ENCODE measurements at regions not wholly inside any gene's neighbourhood (a gene's known extent, or its start where the extent isn't known, plus 50 kb on each side); places are given as distances from the start of the nearest gene placed in this dataset.
"Not testable (repeated sequence)": the region's sequence is repeated elsewhere in the genome, so short reads cannot be mapped to it uniquely, and the experiment has no call there.

DNA sequence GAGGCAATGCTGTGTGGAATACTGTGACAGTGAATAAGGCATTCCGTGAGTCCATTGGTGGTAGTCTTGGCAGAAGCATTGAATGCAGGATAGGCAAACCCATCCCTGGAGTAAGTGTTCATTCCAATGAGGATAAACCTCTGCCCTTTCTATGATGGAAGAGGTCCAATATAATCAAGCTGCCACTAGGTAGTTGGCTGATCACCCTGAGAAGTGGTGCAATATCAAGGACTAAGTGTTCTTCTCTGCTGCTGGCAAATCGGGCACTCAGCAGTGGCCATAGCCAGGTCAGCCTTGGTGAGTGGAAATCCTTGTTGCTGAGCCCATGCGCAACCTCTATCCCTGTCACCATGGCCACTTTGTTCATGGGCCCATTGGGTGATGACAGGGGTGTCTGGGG, 70.1 kb downstream of the FBXO4 start:
- no peak for DNase-seq

DNA sequence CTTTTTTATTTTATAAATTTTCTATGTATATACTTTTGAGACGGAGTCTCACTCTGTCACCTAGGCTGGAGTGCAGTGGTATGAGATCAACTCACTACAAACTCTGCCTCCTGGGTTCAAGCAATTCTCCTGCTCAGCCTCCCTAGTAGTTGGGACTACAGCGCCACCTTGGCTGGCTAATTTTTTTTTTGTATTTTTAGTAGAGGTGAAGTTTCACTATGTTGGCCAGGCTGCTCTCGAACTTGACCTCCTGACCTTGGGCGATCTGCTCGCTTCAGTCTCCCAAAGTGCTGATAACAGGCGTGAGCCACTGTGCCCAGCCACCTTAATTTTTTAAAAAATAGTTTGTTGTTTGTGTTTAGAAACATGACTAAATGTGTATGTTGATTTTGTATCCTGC, 76.6 kb downstream of the FBXO4 start:
- DNase-seq: no peak

DNA sequence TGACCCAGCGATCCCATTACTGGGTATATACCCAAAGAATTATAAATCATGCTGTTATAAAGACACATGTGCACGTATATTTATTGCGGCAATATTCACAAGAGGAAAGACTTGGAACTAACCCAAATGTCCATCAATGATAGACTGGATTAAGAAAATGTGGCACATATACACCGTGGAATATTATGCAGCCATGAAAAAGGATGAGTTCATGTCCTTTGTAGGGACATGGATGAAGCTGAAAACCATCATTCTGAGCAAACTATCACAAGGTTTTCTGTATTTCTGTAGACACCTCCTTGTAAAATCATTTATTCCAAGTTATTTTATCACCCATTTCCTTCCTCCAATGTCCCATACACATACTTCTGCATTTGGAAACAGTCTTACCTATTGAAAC, 78.8 kb downstream of the FBXO4 start:
- not testable (repeated sequence) for DNase-seq

DNA sequence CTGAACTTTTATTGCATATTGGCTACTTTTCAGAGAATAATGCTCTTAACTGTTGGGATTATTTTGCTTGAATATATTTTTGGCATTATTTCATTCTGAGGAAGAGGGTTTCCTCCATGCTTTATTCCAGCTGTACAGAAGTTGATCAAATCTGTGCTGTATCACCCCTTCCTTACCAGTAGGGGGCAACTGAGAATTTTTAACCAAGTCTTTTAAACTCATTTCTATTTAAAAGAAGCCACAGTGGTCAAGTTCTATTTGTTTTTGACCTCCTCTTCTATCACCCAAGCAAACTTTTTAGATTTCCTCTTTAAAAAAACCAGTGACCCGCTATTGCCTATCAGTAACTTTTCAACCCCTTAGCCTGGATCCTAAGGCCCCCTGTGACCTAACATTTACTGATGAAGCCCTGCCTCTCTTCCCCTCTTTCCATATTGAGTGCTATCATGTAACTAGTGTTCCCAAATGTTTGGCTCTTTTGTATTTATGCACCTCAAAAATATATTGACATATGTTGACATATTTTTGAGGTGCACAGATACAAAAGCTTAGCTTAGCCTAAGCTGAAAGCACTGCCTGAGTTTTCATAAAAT, 80.6 kb downstream of the FBXO4 start:
- no peak for DNase-seq

DNA sequence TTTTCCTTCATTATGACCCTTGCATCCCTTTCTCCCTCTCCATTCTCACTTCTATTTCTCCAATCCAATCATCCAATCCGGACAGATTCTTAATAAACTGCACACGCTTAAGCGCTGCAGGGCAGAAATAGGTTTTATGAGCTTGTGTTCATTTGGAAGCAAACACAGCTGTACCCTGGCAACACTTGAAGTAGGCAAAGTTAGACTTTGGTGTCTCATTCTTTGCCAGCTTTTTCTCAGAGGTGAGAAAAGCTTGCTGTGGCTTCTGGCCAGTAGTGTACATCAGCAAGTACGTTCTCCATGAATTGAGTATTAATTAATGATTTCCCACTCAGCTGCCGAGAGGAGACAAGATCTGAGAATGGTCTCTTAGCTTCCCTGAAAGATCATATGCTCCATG, 88.5 kb downstream of the FBXO4 start:
- no peak for DNase-seq

DNA sequence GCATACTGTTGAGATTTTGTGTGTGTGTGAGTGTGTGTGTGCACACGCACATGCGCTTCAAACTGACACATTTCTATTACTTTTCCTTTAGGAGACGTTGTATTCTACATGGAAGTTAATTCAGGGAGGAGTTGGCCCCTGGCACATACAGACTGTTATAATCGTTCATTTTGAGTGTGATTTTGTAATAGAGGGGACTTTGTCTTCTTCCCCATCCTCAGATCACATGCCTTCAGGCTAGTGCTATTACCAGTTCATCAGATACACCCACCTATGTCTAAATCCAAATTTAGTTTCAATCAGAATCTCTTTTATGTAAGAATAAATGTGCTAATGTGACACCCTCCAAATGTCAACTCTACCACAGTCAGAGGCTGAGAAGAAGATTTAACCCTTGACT, 90.2 kb downstream of the FBXO4 start:
- DNase-seq: no peak

DNA sequence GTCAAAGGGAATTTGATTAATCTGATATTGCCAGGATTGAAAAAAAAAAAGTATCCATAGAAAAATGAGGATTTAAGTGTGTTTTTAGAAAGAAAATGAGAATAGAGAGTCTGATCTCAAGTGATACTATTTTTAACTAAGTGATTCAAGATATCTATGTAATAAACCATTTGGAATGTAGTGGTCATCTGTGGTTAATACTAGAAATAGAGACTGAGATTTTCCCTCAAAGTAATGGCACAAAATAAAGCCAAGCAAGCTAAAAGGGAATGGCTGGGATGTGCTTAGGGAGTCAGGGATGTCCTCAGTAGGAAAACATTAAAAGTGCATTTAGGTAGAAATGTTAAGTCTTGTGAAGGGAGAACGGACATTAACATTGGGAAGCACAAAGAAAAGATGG, 90.6 kb downstream of the FBXO4 start:
- no peak for DNase-seq

DNA sequence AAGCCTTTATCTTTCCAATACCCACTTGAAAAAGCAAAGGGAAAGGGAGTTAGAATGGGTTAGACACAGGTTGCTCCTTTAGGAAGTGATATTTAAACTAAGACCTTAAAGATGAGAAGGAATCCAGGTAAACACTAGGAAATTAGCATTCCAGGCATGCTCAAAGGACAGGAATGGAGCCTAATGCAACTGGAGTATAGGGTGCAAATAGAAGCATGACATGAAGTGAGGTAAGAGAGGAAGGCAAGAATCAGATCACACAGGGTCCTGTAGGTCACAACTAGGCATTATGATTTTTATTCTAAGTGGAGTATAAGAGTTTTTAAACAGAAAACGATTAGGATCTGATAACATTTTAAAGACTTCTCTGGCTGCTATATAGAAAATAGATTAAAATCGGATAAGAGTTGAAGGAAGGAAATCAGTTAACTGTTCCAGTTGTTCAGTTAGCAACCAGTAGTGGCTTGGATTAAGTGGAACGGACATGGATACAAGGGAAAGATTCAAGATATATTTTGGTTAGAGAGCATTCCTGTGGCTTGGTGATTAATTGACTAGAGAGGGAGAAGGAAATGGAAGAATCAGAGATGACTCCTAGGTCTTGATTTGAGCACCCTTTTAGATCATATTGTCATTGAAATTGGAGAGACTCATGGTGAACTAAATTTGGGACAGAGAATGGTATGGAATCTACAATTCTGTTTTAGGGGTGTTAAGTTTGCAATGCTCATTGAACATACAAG, 95.9 kb downstream of the FBXO4 start:
- no peak for DNase-seq

DNA sequence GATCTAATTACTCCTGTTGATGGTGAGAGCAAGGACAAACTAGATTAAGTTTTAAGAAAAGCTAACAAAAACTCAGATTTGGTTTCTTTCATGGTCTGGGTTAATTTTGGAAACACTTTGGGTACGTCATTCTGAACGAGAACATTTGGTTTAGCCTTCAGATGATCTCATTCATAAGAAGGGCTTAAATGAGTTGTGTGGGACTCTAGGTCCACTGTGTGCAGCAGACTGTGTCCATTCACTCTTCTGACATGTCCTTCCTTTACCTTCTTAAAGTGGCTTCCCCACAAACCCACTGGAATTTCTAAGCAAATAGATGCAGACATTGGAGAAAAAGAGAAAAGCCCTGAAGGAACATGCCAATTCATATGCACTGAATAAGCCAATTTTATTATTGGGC, 96.8 kb downstream of the FBXO4 start:
- DNase-seq: no peak

DNA sequence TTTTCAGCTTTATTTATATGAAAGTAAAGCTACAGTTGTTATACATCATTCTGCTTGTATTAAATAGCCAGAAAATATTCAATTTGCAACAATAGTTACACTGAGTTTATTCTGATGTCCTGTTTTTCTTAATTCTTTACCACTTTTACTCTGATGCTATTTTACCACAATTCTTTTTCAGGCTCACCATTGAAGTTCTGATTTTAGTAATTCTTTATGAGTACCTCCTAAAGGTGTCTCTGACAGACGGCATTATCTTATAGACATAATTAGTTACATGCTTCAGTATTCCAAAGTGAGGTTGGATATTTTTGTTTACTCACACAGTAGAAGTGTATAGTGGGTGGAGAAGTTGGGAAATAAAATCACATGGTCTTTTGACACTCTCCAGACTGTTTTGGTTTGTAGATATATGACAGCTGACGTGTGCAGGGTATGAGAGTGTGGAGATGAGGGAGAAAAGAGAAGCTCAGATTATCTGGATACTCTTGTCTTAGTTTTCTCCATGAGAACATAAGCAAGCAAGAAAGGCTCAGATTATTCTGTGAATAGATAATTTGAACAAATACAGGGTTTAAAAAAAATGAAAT, 97.4 kb downstream of the FBXO4 start:
- no peak for DNase-seq

DNA sequence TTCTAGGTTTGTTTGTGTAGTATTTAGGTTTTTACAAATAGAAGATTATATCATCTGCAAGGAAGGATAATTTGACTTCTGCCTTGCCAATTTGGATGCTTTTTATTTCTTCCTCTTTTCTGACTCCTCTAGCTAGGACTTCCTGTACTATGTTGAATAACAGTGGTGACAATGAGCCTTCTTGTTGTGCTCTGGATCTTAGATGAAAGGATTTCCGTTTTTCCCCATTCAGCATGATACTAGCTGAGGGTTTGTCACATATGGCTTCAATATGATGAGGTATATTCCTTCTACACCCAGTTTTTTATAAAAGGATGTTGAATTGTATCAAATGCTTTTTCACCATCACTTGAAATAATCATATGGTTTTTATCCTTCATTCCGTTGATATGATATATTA, 101.4 kb downstream of the FBXO4 start:
- no peak for DNase-seq

DNA sequence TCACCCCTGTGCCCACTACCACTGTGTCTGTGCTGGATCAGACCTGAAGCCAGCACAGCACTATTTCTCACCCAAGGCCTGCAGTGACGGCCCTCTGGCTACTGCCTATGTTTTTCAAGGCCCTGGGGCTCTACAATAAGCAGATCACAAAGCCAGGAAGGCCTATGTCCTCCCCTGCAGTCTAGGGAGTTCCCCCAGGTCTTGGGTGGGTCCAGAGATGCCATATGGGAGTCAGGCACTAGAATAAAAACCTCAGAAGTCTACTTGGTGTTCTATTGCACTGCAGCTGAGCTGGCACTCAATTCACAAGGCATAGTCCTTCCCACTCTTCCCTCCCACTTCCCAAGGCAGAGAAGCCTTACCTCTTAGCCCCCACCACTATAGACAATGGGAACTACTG, 107.1 kb downstream of the FBXO4 start:
- no peak for DNase-seq

DNA sequence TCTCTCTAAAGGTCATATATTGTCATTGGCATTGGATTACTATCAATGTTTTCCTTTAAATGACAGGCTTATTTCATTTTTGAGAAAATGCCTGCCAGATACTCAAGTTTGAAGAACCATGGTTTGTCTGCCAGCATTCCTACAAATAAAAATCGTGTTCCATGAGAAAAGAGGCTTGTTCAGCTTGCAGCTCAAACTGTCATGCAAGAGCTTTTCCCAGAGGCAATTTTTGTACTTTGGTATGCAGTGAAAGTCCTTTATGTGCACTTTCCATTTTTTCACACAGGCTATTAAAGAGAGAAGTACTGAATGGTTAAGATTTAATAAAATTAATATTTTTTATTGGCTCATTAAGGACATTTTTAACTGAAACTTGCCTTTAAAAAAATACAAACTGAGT, 110.4 kb downstream of the FBXO4 start:
- no peak for DNase-seq

DNA sequence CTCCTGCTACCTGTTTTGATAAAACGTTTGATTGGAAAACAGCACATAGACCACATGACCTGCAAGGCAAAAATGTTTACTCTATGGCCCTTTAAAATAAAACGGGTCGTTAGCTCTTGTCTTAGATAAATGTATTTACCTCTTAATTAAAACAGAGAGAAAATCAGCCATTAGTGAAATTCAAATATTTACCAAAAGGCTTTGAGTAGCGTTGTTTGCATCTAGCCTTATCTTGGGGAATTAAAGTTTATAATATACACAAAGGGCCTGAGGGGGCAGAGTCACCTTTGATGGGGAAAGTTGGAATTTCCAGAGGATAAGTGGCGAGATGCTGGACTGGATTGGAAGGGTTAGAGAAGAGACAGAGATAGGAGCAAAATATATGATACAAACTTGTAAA, 111.3 kb downstream of the FBXO4 start:
- no peak for DNase-seq

DNA sequence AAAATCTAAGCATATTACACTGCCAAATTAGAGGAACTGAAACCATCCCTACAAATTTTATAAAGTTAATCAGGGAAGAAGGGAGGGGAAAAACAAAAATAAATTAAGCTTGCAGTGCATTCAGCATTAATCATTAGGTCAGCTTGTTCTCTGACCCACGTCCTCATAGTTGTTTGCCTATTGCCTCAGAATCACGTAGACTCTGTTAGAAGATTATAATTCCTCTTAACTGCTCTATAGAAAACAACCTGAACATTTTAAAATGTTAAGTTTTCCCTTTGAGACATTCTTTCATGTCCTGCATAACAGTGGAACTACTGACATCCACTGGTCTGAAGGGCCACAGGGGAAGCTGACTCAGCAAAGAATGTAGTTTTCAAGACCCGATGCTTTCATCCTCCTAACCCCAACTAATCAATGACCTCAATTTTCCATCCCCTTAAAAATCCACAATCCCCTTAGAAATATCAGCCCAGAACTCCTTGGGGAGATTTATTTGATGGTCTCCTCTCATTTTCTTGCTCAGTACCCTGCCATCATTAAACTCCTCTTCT, 112.4 kb downstream of the FBXO4 start:
- no peak for DNase-seq

DNA sequence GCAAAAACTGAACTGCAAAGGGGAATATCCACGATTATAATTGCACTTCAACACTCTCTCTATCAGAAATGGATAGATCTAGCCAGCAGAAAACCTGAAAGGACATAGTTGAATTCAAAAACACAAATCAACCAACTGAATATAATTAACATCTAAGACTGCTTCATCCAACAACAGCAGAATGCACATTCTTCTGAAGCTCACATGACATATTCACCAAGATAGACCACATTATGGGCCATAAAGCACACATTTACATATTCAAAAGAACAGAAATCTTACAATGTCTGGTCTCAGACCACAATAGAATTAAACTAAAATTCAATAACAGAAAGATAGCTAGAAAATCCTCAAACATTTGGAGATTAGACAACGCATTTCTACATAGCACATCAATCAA, 118.3 kb downstream of the FBXO4 start:
- no peak for DNase-seq

DNA sequence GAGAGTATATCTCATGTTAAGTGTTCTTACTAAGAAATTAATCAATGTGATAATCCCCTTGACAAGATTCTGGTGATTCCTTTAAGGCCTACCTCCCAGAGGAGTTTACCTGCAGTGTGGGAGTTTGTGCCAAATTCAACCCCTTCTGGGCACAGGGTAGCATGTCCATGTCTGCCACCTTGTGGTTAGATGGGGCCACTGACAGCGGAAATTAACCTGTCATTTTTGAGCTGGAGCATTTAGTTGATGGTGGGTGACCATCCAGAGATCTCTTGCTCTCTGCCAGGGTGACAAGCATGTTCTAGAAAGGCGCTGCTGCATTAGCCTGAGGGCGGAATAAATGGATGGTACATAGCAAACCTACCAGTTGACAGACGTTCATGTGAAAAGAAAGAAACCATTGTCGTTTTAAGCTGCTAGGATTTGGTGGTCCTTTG, 132.2 kb downstream of the FBXO4 start:
- peak; percentile 45 to 62 for DNase-seq

DNA sequence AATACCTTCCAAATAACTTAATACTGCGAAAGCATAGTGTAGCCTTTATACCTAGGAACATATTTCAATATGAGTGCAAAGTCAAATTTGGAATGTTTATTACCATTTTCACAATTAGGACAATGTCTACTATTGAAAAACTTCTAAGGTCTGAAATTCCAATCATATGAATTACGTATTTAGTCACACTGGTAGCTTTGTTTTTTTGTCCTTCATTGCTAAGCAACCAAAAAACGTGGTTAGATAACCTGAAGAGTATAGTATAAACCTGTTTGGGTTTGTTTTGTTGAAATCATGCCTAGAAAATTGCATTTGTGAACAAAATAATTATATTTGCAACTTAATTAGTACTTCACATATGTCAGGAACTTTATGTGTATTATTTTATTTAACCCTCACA, 134.2 kb downstream of the FBXO4 start:
- DNase-seq: no peak

DNA sequence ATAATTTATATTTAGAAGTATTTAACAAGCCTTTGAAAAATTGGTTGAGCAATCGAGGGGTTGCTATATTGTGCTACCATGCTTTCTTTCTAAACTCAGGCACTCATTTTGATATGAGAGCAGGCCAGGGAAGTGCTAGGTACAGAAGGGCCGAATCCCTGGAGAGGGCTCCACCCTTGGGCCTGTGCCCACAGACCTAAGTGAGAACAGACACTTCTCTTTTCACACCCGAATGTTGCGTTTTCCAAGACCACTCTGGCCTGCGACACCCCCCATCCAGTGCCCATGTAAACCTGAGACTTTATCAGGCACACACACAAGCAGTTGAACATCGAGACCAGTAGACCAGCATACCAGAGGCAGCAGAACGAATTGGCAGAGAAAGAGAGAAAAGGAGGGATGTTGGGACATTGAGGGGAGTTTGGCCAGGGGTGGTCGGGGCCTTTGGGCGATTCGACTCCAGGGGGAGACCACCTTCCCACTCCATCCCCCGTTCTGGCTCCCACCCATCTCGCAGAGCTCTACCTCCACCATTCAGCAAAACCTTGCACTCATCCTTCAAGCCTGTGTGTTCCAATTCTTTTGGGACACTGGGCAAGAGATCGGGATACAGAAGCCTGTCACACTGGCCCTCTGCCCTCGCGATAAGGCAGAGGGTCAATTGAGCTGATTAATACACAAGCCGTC, 134.8 kb downstream of the FBXO4 start:
- no peak for DNase-seq

DNA sequence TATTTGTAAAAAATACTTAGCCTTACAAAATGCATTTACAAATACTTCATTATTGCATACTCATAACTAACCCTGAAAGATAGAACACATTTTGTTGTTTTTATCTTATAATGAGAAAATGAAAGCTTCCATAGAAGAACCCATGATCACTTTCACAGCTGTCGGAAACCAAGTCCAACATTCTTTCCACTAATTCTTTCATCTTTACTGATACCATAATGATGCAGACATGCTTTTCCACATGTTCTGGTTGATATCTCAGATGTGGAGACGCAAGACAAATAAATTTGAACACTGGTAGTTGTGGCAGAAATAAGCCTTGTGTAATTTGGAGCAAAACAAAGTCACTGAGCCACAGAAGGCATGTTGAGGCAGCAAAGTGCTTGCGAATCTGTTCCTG, 136.0 kb downstream of the FBXO4 start:
- DNase-seq: no peak

DNA sequence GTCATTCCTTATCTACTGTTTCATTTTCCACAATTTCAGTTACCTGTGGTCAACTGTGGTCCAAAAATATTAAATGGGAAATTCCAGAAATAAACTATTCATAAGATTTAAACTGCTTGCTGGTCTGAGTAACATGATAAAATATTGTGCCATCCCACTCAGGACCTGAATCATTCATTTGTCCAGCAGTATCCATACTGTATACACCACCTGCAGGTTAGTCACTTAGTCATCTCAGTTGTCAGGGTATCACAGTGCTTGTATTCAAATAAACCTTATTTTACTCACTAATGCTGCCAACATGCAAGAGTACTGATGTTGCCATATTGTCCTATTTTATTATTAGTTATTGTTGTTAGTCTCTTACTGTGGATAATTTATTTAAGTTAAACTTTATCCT, 139.7 kb downstream of the FBXO4 start:
- no peak for DNase-seq

DNA sequence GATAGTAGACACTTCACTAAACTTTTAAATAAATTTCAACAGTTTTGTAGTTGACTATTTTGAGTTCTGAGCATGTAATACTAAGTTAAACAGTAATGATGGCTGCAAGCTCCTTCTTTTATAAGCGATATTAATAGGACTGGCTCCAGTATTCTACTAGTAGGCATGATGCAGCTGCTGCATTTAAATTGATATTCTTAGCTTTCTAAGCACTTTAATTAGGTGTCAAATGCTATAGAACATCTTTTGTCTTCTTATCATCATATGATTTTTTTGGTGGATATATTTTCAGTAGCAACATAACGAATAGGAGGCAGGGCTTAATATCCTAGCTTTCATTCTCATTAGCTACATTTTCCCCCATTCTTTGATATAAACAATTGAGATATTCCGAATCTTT, 141.1 kb downstream of the FBXO4 start:
- no peak for DNase-seq

DNA sequence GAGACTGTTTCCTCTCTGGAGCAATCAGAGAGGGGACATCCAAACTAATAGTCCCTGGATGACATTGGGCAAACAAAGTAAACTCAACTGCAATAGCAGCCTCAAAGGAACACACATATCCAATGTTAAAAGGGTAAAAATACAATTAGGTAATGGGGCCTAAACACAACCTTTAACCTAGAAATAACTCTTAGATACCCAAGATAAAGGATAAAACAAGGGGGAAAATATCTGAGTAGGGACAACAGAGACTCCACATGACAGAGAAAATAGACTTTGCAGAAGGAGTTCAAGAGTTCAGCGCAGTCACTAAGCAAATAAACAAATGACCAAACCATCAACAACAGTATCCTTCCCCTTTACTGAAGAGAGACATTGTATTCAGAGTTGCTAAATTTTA, 149.3 kb downstream of the FBXO4 start:
- DNase-seq: no peak

DNA sequence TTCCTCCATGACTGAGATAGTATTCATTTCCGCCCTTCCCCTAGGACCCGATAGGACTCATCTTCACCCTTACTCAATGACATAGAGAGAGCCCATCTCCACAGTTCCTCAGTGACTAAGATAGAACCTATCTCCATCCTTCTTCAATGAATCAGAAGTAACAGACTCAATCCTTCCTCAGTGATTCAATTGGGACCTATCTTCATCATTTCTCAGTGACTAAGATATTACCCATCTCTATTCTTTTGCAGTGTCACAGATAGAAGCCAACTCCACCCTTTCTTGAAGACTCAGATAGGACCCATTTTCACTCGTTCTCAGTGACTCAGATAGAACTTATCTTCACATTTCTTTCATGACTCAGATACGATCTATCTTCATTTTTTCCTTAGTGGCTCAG, 164.6 kb downstream of the FBXO4 start:
- no peak for DNase-seq
